Keratinocyte (primary cell): ENCODE measurements at regions not wholly inside any gene's neighbourhood (a gene's known extent, or its start where the extent isn't known, plus 50 kb on each side); places are given as distances from the start of the nearest gene placed in this dataset.
A peak's percentile ranks its signal among the peaks of the same experiment; 100 is the strongest.

Source experiments
- DNase-seq: peaks from one replicate; pipeline ENCODE4 v3.0.0-alpha.2; 2011; ENCODE audit warnings: low read depth, missing footprints, low spot score
- FAIRE-seq: peaks from 2 replicates; lab custom pipeline; 2011; peaks lifted over from hg19 to GRCh38; lab: Jason Lieb, UNC
- H2AFZ ChIP-seq: 2 replicates; pipeline ENCODE4 v1.6.0; 2012; ENCODE audit warnings: low read length, control low read depth, inconsistent platforms; ENCODE audit not compliant: control insufficient read depth
- H3K27ac ChIP-seq: 2 replicates; pipeline ENCODE4 v1.5.1; 2011; ENCODE audit warnings: low read length; ENCODE audit not compliant: control insufficient read depth, insufficient read depth
- H3K27me3 ChIP-seq: 3 replicates; pipeline ENCODE4 v1.6.0; 2011; ENCODE audit warnings: low read length; ENCODE audit not compliant: control insufficient read depth, insufficient read depth; ENCODE audit errors: extremely low read depth
- H3K36me3 ChIP-seq, 2 experiments: 2 replicates in 1 of 2; 3 replicates in 1 of 2; pipeline ENCODE4 v1.5.1; 2011; ENCODE audit warnings: low read length in 2 of 2, mild to moderate bottlenecking in 1 of 2; ENCODE audit not compliant: control insufficient read depth in 2 of 2, insufficient read depth in 2 of 2; ENCODE audit errors: extremely low read depth in 1 of 2
- H3K4me1 ChIP-seq: 3 replicates; pipeline ENCODE4 v1.5.1; 2011; ENCODE audit warnings: low read length; ENCODE audit not compliant: control insufficient read depth, insufficient read depth; ENCODE audit errors: extremely low read depth
- H3K4me2 ChIP-seq: 3 replicates; pipeline ENCODE4 v1.6.0; 2011; ENCODE audit warnings: low read depth, low read length; ENCODE audit not compliant: control insufficient read depth, insufficient read depth; ENCODE audit errors: extremely low read depth
- H3K4me3 ChIP-seq, 3 experiments: fragments of 200-600 bp in 1 of 3; sonication (generic) in 1 of 3; 2 replicates in 2 of 3; 3 replicates in 1 of 3; pipeline ENCODE4 v1.5.1; 2011 to 2016; ENCODE audit warnings: low read length in 3 of 3, mild to moderate bottlenecking in 3 of 3, control low read depth in 2 of 3, inconsistent platforms in 1 of 3, low read depth in 1 of 3, mixed read lengths in 1 of 3, mixed run types in 1 of 3, moderate library complexity in 1 of 3; ENCODE audit not compliant: control insufficient read depth in 2 of 3, insufficient read depth in 2 of 3; ENCODE audit errors: extremely low read depth in 1 of 3
- H3K79me2 ChIP-seq: 2 replicates; pipeline ENCODE4 v1.6.0; 2012; ENCODE audit warnings: low read length; ENCODE audit not compliant: control insufficient read depth, insufficient read depth
- H3K9ac ChIP-seq: 3 replicates; pipeline ENCODE4 v1.6.0; 2011; ENCODE audit warnings: low read length; ENCODE audit not compliant: control insufficient read depth, insufficient read depth; ENCODE audit errors: extremely low read depth
- H3K9me1 ChIP-seq: 3 replicates; pipeline ENCODE4 v1.6.0; 2011; ENCODE audit warnings: low read length; ENCODE audit not compliant: control insufficient read depth, insufficient read depth; ENCODE audit errors: extremely low read depth
- H3K9me3 ChIP-seq: 2 replicates; pipeline ENCODE4 v1.5.1; 2012; ENCODE audit warnings: low read depth, low read length; ENCODE audit not compliant: control insufficient read depth
- H4K20me1 ChIP-seq: 3 replicates; pipeline ENCODE4 v1.6.0; 2011; ENCODE audit warnings: low read length; ENCODE audit not compliant: control insufficient read depth, insufficient read depth; ENCODE audit errors: extremely low read depth
- CTCF ChIP-seq, 3 experiments: IDR thresholded peaks in 1 of 3; conservative IDR thresholded peaks in 1 of 3; optimal IDR thresholded peaks in 1 of 3; 2 replicates in 2 of 3; 3 replicates in 1 of 3; pipeline versions ENCODE3 to v1.5.1; 2011; ENCODE audit warnings: low read length in 3 of 3, mild to moderate bottlenecking in 3 of 3, moderate library complexity in 2 of 3, control low read depth in 1 of 3, inconsistent platforms in 1 of 3; ENCODE audit not compliant: insufficient read depth in 2 of 3; ENCODE audit errors: extremely low read depth in 1 of 3
- EZH2 ChIP-seq: IDR thresholded peaks from one replicate; pipeline ENCODE4 v1.6.1; 2012; ENCODE audit warnings: inconsistent platforms, mild to moderate bottlenecking, low read length, moderate library complexity
- dilution Hi-C: fragments of 300-500 bp; cut with MboI; formaldehyde crosslinking; loops from one replicate; pipeline ENCODE4 v1.7.0; 2020; ENCODE audit warnings: low sequenced_read_pairs; ENCODE audit not compliant: extremely low pct_ligation_motif_present

GRCh38 chr16:66274335-66275110 lies 92.0 kb upstream of the CDH5 start:
- H3K9me3 ChIP-seq, result no peaks in the 10 kb centered on the region
- no peak overlapping the region for H2AFZ ChIP-seq
- H4K20me1 ChIP-seq, result no peaks in the 10 kb centered on the region
- no peak overlapping the region for H3K4me2 ChIP-seq
- no peaks in the 10 kb centered on the region for H3K27me3 ChIP-seq
- H3K4me1 ChIP-seq, result peaks cover 55% of the 10 kb centered on the region
- DNase-seq (no peak), FAIRE-seq (no peak)
- no peak overlapping the region for H3K4me3 ChIP-seq
- H3K36me3 ChIP-seq, result no peaks in the 10 kb centered on the region
- no peak overlapping the region for H3K27ac ChIP-seq
- H3K9ac ChIP-seq, result no peak overlapping the region
- TF ChIP-seq EZH2, result no peak
- TF ChIP-seq CTCF (optimal IDR thresholded peaks at IDR 0.05 in 1 of 3, IDR thresholded peaks at IDR 0.05 in 1 of 3, conservative IDR thresholded peaks at IDR 0.05 in 1 of 3; ENCODE audit: extremely low read depth in 1 of 3, insufficient read depth in 2 of 3, low read length in 3 of 3), result peak in 2 of 3 experiments; percentile 38 to 47
- no peaks in the 10 kb centered on the region for H3K79me2 ChIP-seq
- H3K9me1 ChIP-seq, result no peaks in the 10 kb centered on the region
- dilution Hi-C loops, result no loop called here

GRCh38 chr16:66273644-66274334 lies 92.7 kb upstream of the CDH5 start:
- Histone ChIP-seq H3K9me1 (no peaks in the 10 kb centered on the region), H3K4me3 (no peak overlapping the region), H3K27ac (no peak overlapping the region), H3K79me2 (no peaks in the 10 kb centered on the region), H3K9ac (no peak overlapping the region), H3K36me3 (no peaks in the 10 kb centered on the region), H2AFZ (no peak overlapping the region), H3K27me3 (no peaks in the 10 kb centered on the region), H3K4me1 (peaks cover 55% of the 10 kb centered on the region), H4K20me1 (no peaks in the 10 kb centered on the region), H3K4me2 (no peak overlapping the region), H3K9me3 (no peaks in the 10 kb centered on the region)
- DNase-seq (no peak), FAIRE-seq (peak; percentile 23)
- TF ChIP-seq EZH2, result no peak
- peak; percentile 7 to 59 (median 9) for TF ChIP-seq CTCF (optimal IDR thresholded peaks at IDR 0.05 in 1 of 3, IDR thresholded peaks at IDR 0.05 in 1 of 3, conservative IDR thresholded peaks at IDR 0.05 in 1 of 3; ENCODE audit: extremely low read depth in 1 of 3, insufficient read depth in 2 of 3, low read length in 3 of 3)
- dilution Hi-C loops, result no loop called here
